ENCODE measurements at regions not wholly inside any gene's neighbourhood (a gene's known extent, or its start where the extent isn't known, plus 50 kb on each side); places are given as distances from the start of the nearest gene placed in this dataset.

DNA sequence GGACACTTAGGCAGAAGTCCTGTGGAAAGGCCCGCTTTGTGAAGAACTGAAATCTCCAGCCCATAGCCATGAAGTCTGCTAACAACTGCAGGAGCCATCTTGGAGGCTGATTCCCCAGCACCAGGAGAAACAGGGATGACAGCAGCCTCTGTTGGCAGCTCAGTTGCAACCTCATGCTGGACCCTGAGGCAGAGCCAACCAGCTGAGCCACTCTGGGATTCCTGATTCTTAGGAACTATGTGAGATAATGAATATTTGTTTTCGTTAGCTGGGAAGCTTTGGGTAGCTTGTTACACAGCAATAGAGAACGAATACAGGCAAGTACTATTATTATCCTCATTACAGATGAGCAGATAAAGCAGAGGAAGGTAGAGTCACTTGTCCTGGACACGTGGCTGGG lies 210.5 kb upstream of the ANKH start:
- no peak for DNase-seq

DNA sequence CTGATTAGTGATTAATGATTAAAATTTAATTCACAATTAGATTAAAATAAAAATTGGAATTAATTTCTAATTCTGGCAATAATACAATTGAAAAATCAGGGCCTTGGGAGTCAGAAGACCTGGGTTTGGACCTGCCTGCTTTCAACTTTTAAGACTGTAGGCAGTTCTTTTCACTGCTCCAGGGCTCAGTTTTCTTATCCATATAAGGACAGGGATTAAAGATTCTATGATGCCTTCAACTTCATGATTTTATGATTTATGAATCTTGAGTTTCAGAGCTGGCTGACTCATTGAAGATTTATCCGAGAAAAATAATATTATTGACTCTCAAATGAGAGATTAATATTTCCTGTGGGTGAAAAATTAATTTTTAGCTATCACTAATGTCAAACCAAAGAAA lies 208.6 kb upstream of the ANKH start:
- no peak for DNase-seq

DNA sequence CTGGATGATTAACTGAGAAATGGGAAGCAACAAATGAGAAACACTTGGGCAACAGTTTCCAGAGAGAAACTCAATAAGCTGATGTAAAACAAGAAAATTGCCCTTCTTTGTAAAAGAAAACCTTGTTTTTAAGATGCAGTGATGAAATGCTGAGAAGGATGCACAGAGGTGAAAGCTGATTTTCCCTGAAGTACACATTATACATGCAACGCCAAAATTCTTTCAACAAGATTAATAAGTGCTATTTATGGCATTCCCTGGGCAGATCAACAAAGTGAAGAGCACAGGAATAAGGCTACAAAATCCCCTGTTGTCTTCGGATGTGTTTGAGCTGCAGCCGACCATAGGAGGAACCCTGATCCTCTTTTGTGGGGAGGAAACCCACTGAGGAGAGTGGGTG lies 208.0 kb upstream of the ANKH start:
- no peak for DNase-seq

DNA sequence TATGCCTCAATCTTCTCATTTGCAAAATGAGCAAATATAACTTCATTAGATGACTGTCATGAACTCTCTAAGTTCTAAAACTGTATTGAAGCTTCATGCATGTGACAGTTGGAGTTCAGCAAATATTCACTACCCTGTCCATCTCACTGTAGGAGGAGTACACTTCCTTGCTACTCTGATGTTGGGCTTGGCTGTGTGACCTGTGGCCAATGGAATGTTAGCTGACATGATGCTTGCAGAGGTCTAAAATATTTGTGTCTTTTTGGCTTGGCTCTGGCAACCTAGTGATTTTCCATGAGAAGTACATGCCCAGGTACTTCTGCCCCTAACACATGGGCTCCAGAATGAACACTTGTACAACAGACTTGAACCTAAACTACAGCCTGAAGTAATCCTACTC lies 203.1 kb upstream of the ANKH start:
- DNase-seq = no peak

DNA sequence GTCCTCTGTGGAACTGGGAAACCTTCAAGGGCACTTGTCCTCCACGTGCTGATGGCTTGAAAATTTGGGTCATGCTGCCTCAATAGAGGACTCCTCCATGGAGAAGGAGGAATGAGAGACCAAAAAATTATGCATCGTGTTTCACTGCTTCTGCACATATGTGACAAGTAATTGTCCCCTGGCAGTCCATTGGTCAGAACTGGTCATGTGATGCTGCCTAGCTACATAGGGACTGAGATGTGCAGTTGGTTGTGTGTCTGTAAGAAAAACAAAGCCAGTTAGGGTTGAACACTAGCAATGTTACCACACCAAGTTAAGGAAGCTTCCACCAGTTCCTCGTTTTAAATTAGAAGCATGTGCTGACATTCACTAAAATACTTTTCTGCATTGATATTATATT lies 201.9 kb upstream of the ANKH start:
- no peak for DNase-seq

DNA sequence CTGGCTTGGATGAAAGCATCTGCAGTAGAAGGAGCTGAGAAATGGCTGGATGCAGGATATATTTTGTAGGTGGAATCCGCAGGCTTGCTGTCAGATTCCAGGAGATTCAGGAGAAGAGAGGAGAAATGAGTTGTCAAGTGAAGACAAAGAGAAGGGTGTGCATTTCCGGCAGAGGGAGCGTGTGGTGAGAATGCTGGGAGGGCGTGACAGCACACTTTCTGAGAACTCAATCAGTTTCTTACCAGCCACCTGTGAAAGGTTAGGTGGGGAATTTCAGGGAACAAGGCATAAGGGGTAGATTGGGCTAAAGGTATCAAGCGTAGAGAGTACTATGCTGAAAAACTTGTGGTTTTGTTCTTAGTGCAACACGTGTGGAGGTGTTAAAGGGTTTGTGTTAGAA lies 199.3 kb upstream of the ANKH start:
- DNase-seq = no peak

DNA sequence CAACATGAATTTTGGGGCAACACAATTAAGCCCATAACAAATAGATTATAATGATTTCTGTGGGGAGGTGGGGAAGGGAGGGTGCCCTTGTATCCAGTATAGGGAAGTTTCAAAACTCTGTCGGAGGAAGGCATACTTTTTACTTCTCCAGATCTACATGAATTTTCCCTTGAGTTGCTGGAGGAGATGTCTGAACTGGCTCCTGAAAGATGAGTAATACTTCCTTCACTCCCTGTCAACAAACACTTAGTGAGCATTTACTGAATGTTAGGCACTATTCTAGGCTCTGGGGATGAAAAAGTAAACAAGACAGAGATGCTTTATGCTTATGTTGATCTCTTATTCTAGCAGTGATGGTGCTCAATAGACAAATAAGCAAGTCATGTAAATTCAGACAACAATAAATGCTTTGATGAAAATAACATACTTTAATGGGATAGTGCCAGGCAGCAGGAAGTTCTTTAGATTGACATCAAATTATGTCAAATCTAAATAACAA lies 197.9 kb upstream of the ANKH start:
- DNase-seq = no peak

DNA sequence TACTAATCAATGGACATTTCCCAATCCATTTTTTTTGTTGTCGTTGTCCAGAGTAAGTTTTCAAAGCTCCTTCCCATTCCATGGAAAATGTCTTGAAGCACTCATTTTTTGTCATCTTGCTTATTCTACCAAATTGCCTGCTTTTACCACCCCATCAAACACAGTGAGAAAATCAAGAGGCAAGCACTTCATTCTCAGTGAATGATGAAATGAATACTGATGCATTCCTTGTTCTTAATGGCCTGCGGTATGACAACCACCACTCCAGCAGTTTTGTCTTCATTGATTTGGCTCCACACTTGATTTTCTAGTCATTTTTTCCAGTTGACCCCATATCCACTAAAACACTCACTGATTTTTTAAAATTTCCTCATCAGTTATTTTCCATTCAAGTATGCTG lies 193.5 kb upstream of the ANKH start:
- no peak for DNase-seq

DNA sequence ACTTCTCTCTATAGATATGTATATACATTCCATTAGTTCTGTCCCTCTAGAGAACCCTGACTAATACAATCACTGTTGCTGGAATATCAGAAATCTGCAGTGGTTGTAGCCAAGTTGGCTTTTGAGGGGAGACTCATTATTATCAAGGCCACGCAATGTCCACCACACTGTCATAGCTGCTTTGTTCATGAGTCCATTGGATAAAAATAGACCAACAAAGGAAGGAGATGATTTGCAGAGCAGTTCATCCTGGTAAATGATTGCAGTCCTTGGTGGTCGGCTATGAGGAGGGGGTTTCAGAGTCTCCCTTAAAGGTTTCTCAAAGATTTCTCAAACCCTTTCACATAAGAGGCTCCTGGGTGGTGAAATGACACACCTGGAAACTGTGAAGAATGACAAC lies 192.8 kb upstream of the ANKH start:
- no peak for DNase-seq

DNA sequence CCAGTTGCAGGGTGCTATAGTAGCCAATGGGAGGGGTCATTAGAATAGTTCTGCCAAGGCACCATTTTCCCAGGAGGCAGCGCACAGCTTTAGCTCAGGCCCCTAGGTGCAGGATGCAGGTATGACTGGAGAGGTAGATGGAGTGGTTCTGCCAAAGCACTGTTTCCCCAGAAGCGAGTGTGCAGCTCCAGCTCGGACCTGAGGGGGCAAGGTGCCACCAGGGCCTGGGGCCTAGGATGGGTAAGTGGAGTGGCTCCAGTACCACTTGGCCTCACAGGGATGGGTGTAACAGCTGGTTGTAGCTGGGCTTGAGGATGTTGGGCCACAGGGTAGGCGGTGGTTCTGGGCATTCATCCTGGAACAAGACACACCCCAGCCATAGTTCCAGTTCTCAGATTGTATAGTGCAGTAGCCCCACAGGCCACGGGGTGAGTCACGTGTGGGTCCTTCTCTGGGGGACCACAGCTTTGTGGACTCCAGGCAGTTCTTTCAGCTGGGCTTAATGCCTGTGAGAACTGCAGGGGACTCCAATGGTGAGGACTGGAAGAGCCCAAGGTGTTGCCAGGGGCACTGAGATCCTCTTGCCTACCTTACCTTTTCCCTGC lies 185.5 kb upstream of the ANKH start:
- DNase-seq = no peak

DNA sequence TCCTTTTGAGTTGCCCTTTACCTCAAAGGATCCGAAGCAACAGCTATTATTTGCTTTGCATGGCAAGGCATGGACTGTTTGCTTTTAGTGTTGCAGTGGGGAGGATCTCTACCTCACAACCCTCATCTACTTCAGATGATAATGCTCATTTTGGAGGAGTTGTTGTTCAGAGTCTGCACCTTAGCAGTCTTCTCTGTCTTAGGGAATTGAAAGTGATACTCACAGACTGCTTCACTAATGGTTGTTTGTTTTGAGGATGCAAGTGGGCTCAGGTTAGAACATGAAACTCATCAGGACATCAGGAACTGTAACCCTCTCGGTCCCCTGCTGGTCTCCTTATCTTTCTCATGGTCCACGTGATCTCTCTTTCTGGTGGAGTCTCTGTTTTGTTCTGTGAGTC lies 172.9 kb upstream of the ANKH start:
- no peak for DNase-seq

DNA sequence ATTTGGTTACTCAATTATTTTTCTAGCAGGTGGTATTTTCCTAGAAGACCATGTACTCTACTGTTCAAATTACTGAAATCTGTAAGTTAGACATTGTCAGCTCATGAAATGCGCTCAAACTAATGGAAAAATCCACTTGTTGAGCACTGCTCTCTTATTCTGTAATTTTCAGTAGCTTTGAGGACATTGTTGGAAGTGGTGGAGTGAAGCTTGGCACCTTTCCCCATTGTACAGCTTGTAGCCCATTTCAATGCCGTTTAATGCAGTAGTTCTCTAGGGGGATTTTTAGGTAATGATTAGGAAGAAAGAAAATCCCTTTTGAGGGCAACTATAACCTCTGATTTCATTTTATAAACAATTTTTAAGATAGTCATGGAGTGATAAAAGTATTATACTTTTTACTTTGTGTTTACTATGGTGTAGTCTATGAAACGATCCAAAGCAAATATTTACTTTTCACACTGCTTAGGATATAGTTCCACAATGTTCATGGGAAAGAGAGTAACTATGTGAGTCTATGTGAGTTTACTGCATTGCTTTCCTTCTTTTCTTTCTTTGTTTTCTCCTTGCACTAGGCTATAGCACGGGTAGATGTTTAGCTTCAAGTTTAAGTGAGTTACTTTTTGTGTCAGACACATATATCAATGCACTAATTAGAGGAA lies 165.8 kb upstream of the ANKH start:
- DNase-seq = no peak

DNA sequence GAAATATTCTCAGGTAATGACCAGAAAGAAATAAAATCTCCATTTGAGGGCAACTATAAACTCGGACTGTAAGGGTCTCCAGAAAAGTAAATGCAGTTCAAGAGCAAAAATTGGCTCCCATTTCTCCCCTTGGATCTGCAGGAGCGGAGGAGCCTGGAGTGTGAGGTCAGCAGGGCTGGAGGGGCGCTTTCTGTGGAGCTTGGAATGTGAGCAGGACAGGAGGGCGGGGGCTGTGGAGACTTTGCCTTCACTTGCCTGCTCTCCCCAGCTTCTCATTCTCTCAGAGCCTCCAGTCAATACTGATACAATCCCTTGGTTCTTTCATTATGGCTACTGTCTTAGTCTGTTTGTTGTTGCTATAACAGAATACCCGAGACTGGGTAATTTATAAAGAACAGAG lies 162.8 kb upstream of the ANKH start:
- DNase-seq = no peak

DNA sequence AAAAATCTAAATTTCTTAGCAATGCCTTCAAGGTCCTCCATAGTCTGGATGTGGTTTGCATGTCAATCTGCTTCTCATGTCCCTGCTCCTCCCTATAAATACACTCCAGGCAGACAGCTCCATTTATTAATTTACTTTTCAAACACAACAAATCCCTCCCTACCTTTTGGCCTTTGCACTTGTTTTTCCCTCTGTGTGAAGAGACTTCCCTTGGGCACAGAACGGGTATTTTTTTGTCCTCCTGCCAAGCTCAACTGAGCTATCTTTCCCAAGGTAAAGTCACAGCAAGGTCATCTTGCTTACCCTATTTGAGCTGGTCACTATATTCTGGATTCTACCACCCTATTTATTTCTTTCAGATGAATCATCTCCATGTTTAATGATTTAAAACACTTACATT lies 159.6 kb upstream of the ANKH start:
- no peak for DNase-seq

DNA sequence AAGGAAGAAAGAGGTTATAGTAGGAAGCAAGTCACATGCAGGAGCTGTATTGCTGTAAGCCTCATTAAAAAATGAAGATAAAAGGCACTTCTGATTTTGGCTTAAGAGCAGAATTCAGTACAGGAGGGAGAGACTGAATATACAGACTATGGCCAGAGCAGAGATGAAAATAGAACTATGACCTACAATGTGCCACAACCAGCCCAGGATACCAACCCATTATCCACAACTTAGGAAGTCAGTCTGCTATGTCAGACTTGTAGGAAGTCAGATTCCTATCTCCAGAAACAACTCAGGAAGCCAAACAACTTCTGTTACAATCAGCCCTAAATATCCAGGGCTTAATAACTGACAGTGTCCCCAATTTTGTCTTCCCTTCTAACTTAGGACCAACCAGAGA lies 156.2 kb upstream of the ANKH start:
- DNase-seq = no peak

DNA sequence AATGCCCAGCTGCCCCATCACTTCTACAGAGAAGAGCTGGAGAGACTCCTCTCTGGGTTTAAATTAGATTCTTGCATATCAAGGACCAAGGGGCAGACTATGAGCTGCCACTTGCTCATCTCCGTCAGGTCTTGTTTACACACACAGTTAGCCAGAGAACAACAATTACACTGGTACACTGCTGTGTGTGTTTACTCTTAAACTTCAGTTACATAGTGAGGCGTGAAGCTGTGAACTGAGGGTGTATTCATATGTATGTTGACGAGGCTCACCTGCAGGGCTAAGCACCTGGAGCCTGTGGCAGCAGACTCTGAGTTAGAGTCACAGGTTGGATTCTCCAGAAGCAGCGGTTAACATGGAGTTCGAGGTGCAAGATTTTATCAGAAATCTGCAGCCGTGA lies 155.4 kb upstream of the ANKH start:
- DNase-seq = no peak

DNA sequence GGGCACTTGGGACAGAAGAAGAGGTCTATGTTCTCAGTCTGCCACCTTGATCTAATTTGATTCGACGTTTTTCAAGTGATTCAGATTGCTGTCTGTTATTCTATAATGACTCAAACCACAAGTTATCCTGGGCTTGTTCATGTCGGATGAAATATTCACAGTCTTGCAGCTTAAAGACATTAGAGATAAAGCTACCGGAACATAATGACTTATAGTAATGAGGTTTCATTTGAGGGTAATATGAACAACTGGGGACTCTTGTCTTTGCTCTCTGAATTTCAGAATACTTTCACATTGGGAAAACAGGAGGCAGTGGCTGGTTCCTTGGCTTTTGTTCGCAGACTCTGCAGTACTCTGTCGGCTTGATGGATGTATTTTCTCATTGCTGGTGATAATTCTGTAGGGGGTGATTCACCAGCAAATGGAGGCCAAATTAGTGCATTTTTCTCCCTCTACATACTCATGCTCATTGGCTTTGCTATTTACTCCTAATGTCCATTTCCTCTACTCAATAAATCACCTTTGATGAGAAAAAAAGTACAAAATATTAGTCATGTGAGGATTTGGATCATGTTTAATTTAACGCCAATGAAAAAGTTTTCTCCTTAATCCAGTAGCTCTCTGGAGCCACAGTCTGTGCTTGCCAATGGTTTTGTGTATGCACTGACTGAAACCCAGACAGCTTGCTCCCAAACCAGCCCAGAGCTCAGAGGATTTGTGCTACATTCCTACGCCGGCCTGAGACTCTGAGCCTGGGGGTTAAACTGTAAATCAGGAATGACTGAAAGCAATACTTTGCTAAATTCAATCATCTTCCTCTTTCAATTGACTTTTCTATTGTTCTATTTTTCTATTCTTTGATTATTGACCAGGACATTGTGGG lies 154.7 kb upstream of the ANKH start:
- DNase-seq = no peak

DNA sequence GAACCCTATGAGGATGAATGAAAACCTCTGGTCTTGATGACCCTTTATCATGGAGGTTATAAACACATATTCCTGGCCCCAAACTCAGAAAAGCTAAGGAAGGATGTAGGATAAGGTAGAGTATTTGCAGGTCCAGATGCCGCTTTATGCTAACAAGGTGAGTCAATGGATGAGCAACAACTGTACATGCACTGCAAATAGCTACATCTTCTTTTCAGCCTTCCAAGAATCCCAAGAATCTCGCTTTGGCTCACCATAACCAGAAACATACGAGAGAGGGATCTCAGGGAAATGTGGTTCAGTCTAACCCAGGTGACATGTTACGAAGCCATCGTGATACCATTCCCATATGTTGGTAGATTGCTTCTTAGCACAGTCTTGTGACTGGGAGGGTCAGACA lies 152.3 kb upstream of the ANKH start:
- DNase-seq = no peak

DNA sequence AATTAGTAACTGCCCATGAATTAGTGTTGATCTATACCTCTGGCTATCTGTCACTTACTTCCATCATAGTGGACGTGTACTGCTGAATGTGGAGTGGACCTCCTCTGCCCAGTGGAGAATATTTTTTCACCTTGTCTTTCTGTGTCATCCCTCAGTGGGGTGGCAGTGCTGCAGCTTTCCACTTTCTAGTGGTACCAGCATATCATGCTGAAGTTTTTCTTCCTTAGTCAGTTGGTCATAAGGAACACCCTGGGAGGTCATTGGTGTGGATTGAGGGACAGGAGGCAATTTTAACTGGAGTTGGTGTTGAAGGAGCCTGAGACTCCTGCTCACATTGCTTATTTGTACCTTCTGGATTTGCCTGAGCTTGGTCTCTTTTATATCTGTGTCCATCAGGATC lies 151.7 kb upstream of the ANKH start:
- no peak for DNase-seq

DNA sequence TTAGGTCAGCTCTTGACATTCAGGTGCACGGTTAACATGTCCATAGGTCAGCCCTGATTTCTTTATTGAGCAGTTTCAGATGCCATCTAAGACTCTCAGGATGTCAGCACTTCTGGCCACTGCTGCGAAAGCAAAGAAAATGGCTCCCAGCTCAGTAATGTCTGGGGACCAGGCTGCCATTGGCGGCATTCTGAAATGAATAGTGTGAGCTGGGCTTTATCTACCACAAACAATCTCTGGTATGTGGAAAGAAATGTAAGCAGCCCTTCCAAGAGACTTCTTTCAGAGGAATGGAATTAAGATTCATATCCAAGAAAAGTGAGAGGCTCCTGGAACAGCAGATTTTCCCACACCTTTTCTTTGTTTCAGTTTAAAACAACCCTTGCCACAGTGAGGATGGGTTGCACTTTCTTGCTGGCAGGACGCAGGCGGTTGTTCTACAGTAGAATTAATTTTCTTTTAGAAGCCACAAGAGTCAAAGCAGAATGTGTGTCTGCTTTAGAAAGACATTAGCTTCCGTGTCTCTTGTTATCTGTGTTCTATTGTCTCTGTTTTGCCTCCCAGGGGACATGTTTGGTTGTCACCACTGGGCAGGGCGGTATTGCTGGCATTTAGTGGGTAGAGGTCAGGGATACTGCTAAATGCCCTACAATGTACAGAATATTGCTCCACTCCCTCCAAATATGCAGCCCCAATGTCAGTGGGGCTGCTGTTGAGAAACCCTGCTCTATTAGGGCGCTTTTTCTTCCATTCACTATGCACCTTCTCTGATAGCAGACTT lies 149.9 kb upstream of the ANKH start:
- DNase-seq = no peak

DNA sequence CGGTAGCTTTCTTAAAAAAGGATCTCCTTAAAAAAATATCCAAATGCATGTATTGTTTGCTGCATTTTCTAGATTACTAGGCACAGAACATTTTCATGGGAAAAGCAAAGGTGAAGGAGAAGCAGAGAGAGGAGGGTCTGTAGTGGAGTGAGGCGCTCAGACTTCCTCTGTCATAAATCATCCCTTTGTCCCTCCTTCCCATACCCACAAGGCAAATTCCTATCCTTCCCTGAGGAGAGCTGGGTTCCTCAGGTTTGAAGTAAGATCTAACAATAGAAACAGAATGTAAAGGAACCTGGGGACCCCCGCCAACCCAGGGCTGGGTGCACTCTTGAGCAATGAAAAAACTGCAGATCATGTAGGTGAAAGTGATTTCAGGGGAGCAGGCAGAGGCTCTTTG lies 149.2 kb upstream of the ANKH start:
- DNase-seq = no peak

DNA sequence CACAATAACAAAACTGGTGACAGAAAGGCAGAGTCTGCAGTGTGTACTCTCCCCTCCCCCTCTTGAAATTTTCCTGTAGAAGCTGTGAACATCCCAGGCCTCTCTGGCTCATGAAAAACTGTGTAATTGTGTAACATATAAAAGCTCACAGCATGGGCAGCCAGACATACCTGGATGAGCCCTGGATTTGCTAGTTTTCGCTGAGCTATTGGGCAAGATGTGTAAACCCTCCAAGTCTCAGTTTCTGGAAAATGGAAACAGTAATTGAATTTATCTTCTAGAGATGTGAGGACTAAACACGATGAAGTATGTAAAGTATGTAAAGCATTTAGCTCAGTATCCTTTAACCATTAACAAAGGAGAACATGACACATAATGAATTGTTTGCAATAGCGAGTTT lies 143.2 kb upstream of the ANKH start:
- no peak for DNase-seq
